OCI-LY1 (cell line): ENCODE measurements at regions not wholly inside any gene's neighbourhood (a gene's known extent, or its start where the extent isn't known, plus 50 kb on each side); places are given as distances from the start of the nearest gene placed in this dataset.

ENCODE experiments used
- CTCF ChIP-seq: fragments of 200-600 bp; sonication (generic), shearing (Covaris generic); IDR thresholded peaks from 2 replicates; pipeline ENCODE4 v1.5.1; 2017; ENCODE audit warnings: mild to moderate bottlenecking, antibody characterized with exemption, low read length, moderate library complexity, mixed read lengths
- EZH2 ChIP-seq: fragments of 200-600 bp; sonication (generic), shearing (Covaris generic); IDR thresholded peaks from 2 replicates; pipeline ENCODE4 v1.8.0; 2017; ENCODE audit warnings: borderline replicate concordance, mixed run types, mild to moderate bottlenecking, antibody characterized with exemption, low read length, moderate library complexity, mixed read lengths

GRCh38 chr3:176914764-176915163 is 282.5 kb downstream of the TBL1XR1 start:
- TF ChIP-seq CTCF (no peak), EZH2 (no peak)
